ENCODE measurements at regions not wholly inside any gene's neighbourhood (a gene's known extent, or its start where the extent isn't known, plus 50 kb on each side); places are given as distances from the start of the nearest gene placed in this dataset.

- DNase-seq (ENCODE audit: low read depth) = no peak
- H3K4me3 ChIP-seq (ENCODE audit: low read depth, low read length) = no peak overlapping the region
- TF ChIP-seq, protein P1, sequence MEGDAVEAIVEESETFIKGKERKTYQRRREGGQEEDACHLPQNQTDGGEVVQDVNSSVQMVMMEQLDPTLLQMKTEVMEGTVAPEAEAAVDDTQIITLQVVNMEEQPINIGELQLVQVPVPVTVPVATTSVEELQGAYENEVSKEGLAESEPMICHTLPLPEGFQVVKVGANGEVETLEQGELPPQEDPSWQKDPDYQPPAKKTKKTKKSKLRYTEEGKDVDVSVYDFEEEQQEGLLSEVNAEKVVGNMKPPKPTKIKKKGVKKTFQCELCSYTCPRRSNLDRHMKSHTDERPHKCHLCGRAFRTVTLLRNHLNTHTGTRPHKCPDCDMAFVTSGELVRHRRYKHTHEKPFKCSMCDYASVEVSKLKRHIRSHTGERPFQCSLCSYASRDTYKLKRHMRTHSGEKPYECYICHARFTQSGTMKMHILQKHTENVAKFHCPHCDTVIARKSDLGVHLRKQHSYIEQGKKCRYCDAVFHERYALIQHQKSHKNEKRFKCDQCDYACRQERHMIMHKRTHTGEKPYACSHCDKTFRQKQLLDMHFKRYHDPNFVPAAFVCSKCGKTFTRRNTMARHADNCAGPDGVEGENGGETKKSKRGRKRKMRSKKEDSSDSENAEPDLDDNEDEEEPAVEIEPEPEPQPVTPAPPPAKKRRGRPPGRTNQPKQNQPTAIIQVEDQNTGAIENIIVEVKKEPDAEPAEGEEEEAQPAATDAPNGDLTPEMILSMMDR (conservative IDR thresholded peaks at IDR 0.05; ENCODE audit: low read depth, low read length) = no peak
Measured at GRCh38 chr7:49692516-49692915, 80.9 kb upstream of the VWC2 start.

GRCh38 chr7:49695971-49696370 lies 77.5 kb upstream of the VWC2 start:
- no peak overlapping the region for H3K4me3 ChIP-seq (ENCODE audit: low read depth, low read length)
- DNase-seq (ENCODE audit: low read depth) = no peak
- TF ChIP-seq, protein P1 (conservative IDR thresholded peaks at IDR 0.05; ENCODE audit: low read depth, low read length) = no peak

GRCh38 chr7:49700841-49701240 lies 72.6 kb upstream of the VWC2 start:
- H3K4me3 ChIP-seq (ENCODE audit: low read depth, low read length) = no peak overlapping the region
- no peak for DNase-seq (ENCODE audit: low read depth)
- TF ChIP-seq, protein P1 (conservative IDR thresholded peaks at IDR 0.05; ENCODE audit: low read depth, low read length) = no peak

DNA sequence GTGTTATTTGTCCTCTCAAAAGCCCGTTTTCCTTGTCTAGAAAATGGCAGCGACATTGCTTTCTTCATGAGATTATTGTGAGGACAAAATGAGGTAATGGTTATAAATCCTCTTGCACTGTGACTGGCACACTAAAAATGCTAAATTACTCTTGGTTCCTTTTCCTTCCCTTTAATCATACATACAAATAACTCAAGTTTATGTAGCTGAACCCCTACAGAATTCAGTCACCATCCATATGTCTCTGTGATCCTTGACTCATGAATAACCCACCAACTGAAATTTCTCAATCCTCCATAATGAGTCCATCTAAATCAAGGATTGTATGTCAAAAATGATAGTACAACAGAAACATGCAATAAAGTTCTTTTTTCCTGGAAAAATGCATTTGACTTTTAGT lies 71.3 kb upstream of the VWC2 start:
- TF ChIP-seq, protein P1 (conservative IDR thresholded peaks at IDR 0.05; ENCODE audit: low read depth, low read length) = no peak
- H3K4me3 ChIP-seq (ENCODE audit: low read depth, low read length) = no peak overlapping the region
- no peak for DNase-seq (ENCODE audit: low read depth)

GRCh38 chr7:49703337-49703736 lies 70.1 kb upstream of the VWC2 start:
- TF ChIP-seq, protein P1 (conservative IDR thresholded peaks at IDR 0.05; ENCODE audit: low read depth, low read length) = no peak

DNA sequence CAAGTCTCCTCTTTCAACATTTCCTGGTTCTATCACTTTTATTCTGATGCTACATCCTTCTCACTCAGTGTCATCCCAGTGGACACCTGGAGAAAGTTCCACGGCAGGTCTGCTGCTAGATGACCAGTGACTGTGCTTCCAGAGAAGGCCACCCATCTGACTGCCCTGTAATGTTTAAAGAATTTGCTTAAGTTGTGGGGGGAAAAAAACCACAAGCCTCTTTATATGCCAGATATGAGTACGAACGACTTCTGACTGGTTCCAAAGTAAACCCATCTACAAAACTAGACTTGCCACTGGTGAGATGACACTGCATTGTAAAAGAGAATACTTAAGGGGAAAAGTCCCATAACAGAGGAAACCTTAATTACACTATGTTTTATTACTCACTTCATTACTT lies 69.6 kb upstream of the VWC2 start:
- DNase-seq (ENCODE audit: low read depth) = no peak
- H3K4me3 ChIP-seq (ENCODE audit: low read depth, low read length) = no peak overlapping the region
- TF ChIP-seq, protein P1 (conservative IDR thresholded peaks at IDR 0.05; ENCODE audit: low read depth, low read length) = no peak

More at GRCh38 chr7:49703337-49703736, 70.1 kb upstream of the VWC2 start:
- no peak for DNase-seq (ENCODE audit: low read depth)
- H3K4me3 ChIP-seq (ENCODE audit: low read depth, low read length) = no peak overlapping the region

DNA sequence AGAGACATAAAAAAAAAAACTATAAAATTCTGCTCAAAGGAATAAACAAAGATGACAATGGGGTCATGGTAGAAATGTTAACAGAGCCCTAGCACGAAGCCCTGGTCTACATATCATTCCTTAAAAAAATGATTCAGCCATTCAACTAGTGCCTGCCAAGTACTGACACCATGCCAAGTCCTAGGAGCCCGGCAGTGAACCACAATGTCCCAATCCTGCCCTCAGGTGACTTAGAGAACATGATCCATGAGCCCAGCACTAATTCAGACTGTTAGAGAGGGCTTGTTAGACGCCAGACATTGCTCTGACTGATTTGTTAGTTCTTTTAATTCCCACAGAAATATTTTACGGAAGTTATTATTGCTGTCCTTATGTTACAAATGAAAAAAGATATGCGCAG lies 67.3 kb upstream of the VWC2 start:
- no peak for DNase-seq (ENCODE audit: low read depth)
- TF ChIP-seq, protein P1 (conservative IDR thresholded peaks at IDR 0.05; ENCODE audit: low read depth, low read length) = no peak
- no peak overlapping the region for H3K4me3 ChIP-seq (ENCODE audit: low read depth, low read length)
